GM12878 (cell line): ENCODE measurements at regions not wholly inside any gene's neighbourhood (a gene's known extent, or its start where the extent isn't known, plus 50 kb on each side); places are given as distances from the start of the nearest gene placed in this dataset.

Source experiments
- ATF7 ChIP-seq: fragments of 450-650 bp; IDR thresholded peaks from 2 replicates; pipeline ENCODE4 v1.6.1; 2016; ENCODE audit warnings: low read depth, mild to moderate bottlenecking
- BHLHE40 ChIP-seq, 2 experiments: fragments of 450-650 bp in 1 of 2; IDR thresholded peaks; 2 replicates each; pipeline ENCODE4 v1.6.1; 2011 to 2017; ENCODE audit warnings: low read depth in 2 of 2, borderline replicate concordance in 1 of 2, improper control_type of control experiment in 1 of 2, low read length in 1 of 2, mild to moderate bottlenecking in 1 of 2
- CHD4 ChIP-seq: fragments of 200-600 bp; sonication (generic); IDR thresholded peaks from 2 replicates; pipeline ENCODE4 v1.6.1; 2016; ENCODE audit warnings: mild to moderate bottlenecking
- CREM ChIP-seq: IDR thresholded peaks from 2 replicates; pipeline ENCODE4 v1.6.1; 2014; ENCODE audit warnings: antibody characterized with exemption, low read depth
- EP300 ChIP-seq, 2 experiments: fragments of 150-350 bp in 1 of 2; IDR thresholded peaks; 2 replicates each; pipeline ENCODE4 v1.6.1; 2011 to 2012; ENCODE audit warnings: low read depth in 2 of 2, low read length in 2 of 2, borderline replicate concordance in 1 of 2, improper control_type of control experiment in 1 of 2, inconsistent platforms in 1 of 2; ENCODE audit not compliant: control insufficient read depth in 1 of 2
- FOS ChIP-seq: IDR thresholded peaks from 3 replicates; pipeline ENCODE4 v1.6.1; 2011; ENCODE audit warnings: borderline replicate concordance; ENCODE audit not compliant: insufficient read length; ENCODE audit errors: extremely low read depth
- IKZF1 ChIP-seq: fragments of 450-650 bp; conservative IDR thresholded peaks from 2 replicates; pipeline ENCODE4 v1.6.1; 2017; ENCODE audit warnings: antibody characterized with exemption, mild to moderate bottlenecking
- IKZF2 ChIP-seq, 2 experiments: fragments of 450-650 bp; IDR thresholded peaks; 2 replicates each; pipeline ENCODE4 v1.6.1; 2017; ENCODE audit warnings: mild to moderate bottlenecking in 2 of 2, moderate library complexity in 2 of 2
- MEF2B ChIP-seq: fragments of 450-650 bp; IDR thresholded peaks from 2 replicates; pipeline ENCODE4 v1.6.1; 2018; ENCODE audit warnings: mild to moderate bottlenecking, moderate library complexity; ENCODE audit not compliant: partially characterized antibody, poor library complexity, severe bottlenecking
- MTA2 ChIP-seq: fragments of 450-650 bp; IDR thresholded peaks from 2 replicates; pipeline ENCODE4 v1.6.1; 2016; ENCODE audit warnings: low read depth, mild to moderate bottlenecking, moderate library complexity
- NBN ChIP-seq: fragments of 450-650 bp; IDR thresholded peaks from 2 replicates; pipeline ENCODE4 v1.6.1; 2016
- RAD51 ChIP-seq: fragments of 450-650 bp; IDR thresholded peaks from 2 replicates; pipeline ENCODE4 v1.6.1; 2016; ENCODE audit warnings: moderate library complexity, mild to moderate bottlenecking, inconsistent platforms
- SREBF2 ChIP-seq: IDR thresholded peaks from 2 replicates; pipeline ENCODE4 v1.6.1; 2012; ENCODE audit warnings: mild to moderate bottlenecking, low read length
- SUZ12 ChIP-seq: fragments of 200-600 bp; sonication (generic); IDR thresholded peaks from one replicate; pipeline ENCODE4 v1.6.1; 2018; ENCODE audit warnings: antibody characterized with exemption, mild to moderate bottlenecking; ENCODE audit not compliant: unreplicated experiment
- ZNF24 ChIP-seq: fragments of 450-650 bp; IDR thresholded peaks from 2 replicates; pipeline ENCODE4 v1.6.1; 2017; ENCODE audit warnings: antibody characterized with exemption, mild to moderate bottlenecking
- TF ChIP-seq, protein P1 (sequence below): fragments of 450-650 bp; IDR thresholded peaks from 2 replicates; pipeline ENCODE4 v1.6.1; 2017; ENCODE audit warnings: mild to moderate bottlenecking, moderate library complexity
- TF ChIP-seq, protein P2 (sequence below): fragments of 450-650 bp; IDR thresholded peaks from 2 replicates; pipeline ENCODE4 v1.6.1; 2017; ENCODE audit warnings: low read depth, mild to moderate bottlenecking, moderate library complexity
- TF ChIP-seq, protein P3 (sequence below): fragments of 450-650 bp; IDR thresholded peaks from 2 replicates; pipeline ENCODE4 v1.6.1; 2016; ENCODE audit warnings: mild to moderate bottlenecking, moderate library complexity, borderline replicate concordance
- TF ChIP-seq, protein P4 (sequence below): fragments of 450-650 bp; IDR thresholded peaks from 2 replicates; pipeline ENCODE4 v1.6.1; 2016; ENCODE audit warnings: mild to moderate bottlenecking

DNA sequence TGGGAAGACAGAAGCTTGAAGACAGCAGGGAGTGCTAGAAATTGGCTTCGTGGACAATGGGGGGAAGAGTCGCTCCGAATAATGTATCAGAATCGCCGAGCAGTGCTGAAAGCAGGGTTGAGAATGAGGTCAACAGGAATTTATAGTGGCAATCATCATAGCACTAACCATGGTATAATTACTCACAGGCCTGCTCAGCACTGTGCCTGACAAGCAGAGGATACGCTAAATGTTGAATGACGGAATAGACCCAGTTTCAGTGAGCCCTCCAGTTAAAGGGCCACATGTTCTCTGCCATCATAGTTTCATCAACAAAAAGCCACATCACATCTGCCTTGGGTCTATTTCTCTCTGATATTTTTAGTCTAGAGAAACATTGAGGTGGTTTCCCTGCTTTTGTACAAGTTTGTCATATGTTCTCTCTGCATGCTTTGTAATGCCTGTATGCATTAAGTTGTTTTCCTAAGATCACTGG lies 130.3 kb upstream of the EGLN3 start (continued):
- TF ChIP-seq BHLHE40 (IDR thresholded peaks at IDR 0.05; ENCODE audit: borderline replicate concordance in 1 of 2, low read depth in 2 of 2, low read length in 1 of 2): 0 out of 4 replicates have a peak, but pooled peaks of 1 of the 2 experiments have one; percentile 11
- TF ChIP-seq SREBF2: no peak
- 0 out of 2 replicates have a peak, but pooled peaks have one; percentile 35 for TF ChIP-seq IKZF1
- TF ChIP-seq SUZ12: no peak
- peak; percentile 35 for TF ChIP-seq MEF2B
- no peak; the same call in 1 of the 2 replicates for TF ChIP-seq MTA2
- TF ChIP-seq, protein P1, sequence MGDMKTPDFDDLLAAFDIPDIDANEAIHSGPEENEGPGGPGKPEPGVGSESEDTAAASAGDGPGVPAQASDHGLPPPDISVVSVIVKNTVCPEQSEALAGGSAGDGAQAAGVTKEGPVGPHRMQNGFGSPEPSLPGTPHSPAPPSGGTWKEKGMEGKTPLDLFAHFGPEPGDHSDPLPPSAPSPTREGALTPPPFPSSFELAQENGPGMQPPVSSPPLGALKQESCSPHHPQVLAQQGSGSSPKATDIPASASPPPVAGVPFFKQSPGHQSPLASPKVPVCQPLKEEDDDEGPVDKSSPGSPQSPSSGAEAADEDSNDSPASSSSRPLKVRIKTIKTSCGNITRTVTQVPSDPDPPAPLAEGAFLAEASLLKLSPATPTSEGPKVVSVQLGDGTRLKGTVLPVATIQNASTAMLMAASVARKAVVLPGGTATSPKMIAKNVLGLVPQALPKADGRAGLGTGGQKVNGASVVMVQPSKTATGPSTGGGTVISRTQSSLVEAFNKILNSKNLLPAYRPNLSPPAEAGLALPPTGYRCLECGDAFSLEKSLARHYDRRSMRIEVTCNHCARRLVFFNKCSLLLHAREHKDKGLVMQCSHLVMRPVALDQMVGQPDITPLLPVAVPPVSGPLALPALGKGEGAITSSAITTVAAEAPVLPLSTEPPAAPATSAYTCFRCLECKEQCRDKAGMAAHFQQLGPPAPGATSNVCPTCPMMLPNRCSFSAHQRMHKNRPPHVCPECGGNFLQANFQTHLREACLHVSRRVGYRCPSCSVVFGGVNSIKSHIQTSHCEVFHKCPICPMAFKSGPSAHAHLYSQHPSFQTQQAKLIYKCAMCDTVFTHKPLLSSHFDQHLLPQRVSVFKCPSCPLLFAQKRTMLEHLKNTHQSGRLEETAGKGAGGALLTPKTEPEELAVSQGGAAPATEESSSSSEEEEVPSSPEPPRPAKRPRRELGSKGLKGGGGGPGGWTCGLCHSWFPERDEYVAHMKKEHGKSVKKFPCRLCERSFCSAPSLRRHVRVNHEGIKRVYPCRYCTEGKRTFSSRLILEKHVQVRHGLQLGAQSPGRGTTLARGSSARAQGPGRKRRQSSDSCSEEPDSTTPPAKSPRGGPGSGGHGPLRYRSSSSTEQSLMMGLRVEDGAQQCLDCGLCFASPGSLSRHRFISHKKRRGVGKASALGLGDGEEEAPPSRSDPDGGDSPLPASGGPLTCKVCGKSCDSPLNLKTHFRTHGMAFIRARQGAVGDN: peak; percentile 78
- 0 out of 2 replicates have a peak, but pooled peaks have one; percentile 7 for TF ChIP-seq CREM
- TF ChIP-seq, protein P2, sequence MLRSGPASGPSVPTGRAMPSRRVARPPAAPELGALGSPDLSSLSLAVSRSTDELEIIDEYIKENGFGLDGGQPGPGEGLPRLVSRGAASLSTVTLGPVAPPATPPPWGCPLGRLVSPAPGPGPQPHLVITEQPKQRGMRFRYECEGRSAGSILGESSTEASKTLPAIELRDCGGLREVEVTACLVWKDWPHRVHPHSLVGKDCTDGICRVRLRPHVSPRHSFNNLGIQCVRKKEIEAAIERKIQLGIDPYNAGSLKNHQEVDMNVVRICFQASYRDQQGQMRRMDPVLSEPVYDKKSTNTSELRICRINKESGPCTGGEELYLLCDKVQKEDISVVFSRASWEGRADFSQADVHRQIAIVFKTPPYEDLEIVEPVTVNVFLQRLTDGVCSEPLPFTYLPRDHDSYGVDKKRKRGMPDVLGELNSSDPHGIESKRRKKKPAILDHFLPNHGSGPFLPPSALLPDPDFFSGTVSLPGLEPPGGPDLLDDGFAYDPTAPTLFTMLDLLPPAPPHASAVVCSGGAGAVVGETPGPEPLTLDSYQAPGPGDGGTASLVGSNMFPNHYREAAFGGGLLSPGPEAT: peak; percentile 51; the same call in 1 of the 2 replicates
- peak; percentile 71; the same call in 1 of the 2 replicates for TF ChIP-seq ATF7
- peak in 1 of 2 experiments; percentile 37; a peak in 1 of 4 replicates for TF ChIP-seq IKZF2 (IDR thresholded peaks at IDR 0.05)
- TF ChIP-seq FOS: no peak
- TF ChIP-seq ZNF24: peak; percentile 54; the same call in 1 of the 2 replicates
- TF ChIP-seq NBN: 0 out of 2 replicates have a peak, but pooled peaks have one; percentile 38
- TF ChIP-seq CHD4: no peak
- TF ChIP-seq RAD51: peak; percentile 53
- TF ChIP-seq, protein P3, sequence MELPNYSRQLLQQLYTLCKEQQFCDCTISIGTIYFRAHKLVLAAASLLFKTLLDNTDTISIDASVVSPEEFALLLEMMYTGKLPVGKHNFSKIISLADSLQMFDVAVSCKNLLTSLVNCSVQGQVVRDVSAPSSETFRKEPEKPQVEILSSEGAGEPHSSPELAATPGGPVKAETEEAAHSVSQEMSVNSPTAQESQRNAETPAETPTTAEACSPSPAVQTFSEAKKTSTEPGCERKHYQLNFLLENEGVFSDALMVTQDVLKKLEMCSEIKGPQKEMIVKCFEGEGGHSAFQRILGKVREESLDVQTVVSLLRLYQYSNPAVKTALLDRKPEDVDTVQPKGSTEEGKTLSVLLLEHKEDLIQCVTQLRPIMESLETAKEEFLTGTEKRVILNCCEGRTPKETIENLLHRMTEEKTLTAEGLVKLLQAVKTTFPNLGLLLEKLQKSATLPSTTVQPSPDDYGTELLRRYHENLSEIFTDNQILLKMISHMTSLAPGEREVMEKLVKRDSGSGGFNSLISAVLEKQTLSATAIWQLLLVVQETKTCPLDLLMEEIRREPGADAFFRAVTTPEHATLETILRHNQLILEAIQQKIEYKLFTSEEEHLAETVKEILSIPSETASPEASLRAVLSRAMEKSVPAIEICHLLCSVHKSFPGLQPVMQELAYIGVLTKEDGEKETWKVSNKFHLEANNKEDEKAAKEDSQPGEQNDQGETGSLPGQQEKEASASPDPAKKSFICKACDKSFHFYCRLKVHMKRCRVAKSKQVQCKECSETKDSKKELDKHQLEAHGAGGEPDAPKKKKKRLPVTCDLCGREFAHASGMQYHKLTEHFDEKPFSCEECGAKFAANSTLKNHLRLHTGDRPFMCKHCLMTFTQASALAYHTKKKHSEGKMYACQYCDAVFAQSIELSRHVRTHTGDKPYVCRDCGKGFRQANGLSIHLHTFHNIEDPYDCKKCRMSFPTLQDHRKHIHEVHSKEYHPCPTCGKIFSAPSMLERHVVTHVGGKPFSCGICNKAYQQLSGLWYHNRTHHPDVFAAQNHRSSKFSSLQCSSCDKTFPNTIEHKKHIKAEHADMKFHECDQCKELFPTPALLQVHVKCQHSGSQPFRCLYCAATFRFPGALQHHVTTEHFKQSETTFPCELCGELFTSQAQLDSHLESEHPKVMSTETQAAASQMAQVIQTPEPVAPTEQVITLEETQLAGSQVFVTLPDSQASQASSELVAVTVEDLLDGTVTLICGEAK: peak; percentile 23; the same call in 1 of the 2 replicates
- TF ChIP-seq, protein P4, sequence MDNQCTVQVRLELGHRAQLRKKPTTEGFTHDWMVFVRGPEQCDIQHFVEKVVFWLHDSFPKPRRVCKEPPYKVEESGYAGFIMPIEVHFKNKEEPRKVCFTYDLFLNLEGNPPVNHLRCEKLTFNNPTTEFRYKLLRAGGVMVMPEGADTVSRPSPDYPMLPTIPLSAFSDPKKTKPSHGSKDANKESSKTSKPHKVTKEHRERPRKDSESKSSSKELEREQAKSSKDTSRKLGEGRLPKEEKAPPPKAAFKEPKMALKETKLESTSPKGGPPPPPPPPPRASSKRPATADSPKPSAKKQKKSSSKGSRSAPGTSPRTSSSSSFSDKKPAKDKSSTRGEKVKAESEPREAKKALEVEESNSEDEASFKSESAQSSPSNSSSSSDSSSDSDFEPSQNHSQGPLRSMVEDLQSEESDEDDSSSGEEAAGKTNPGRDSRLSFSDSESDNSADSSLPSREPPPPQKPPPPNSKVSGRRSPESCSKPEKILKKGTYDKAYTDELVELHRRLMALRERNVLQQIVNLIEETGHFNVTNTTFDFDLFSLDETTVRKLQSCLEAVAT: peak; percentile 80
- peak in 1 of 2 experiments; percentile 24; a peak in 1 of 4 replicates for TF ChIP-seq EP300 (IDR thresholded peaks at IDR 0.05; ENCODE audit: borderline replicate concordance in 1 of 2, control insufficient read depth in 1 of 2, low read depth in 2 of 2, low read length in 2 of 2)
- TF ChIP-seq, all 136 proteins: peak for 18
